GM12891 (cell line): ENCODE measurements at regions not wholly inside any gene's neighbourhood (a gene's known extent, or its start where the extent isn't known, plus 50 kb on each side); places are given as distances from the start of the nearest gene placed in this dataset.

Source experiments
- POLR2A ChIP-seq: IDR thresholded peaks from 2 replicates; pipeline ENCODE4 v1.6.1; 2011; ENCODE audit warnings: low read depth, low read length, control low read depth
- SPI1 ChIP-seq: IDR thresholded peaks from 2 replicates; pipeline ENCODE4 v1.6.1; 2011; ENCODE audit warnings: low read depth, low read length, control low read depth
- TAF1 ChIP-seq: IDR thresholded peaks from 2 replicates; pipeline ENCODE4 v1.6.1; 2011; ENCODE audit warnings: low read depth, low read length, control low read depth

- TF ChIP-seq POLR2A (no peak), SPI1 (no peak), TAF1 (no peak)
Measured at GRCh38 chr11:8330404-8330803, 66.7 kb upstream of the LMO1 start.
